ENCODE measurements at regions not wholly inside any gene's neighbourhood (a gene's known extent, or its start where the extent isn't known, plus 50 kb on each side); places are given as distances from the start of the nearest gene placed in this dataset.

DNA sequence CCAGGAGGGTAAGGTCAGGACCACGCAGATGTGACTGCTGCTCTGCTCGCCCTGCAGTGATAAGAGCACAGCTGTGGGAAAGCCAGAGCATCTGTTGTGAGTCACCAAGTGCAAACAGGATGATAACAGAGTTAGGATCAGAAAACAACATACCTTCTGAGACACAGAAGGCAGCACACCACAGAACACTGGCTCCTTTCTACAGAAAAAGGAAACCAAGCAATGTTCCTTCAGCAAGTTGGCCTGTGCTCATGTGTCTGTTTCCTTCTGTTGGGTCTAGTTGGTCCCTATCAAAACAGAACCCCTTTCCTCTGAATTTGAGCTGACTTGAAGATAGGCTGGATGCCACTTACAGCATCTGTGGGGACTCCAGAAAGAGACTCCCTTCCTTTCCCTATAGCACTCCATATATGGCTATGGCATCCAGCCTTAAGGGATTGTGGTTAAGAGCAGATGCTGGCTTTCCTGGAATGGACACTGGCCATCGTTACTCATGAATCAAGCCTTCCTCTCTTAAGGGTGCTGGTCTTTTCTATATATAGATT, 440.7 kb upstream of the THBS1 start:
- H3K9me3 ChIP-seq (ENCODE audit: control insufficient read depth in 2 of 2, insufficient read depth in 1 of 2, low read depth in 1 of 2, low read length in 1 of 2): no peaks in the 10 kb centered on the region
- H3K27me3 ChIP-seq (ENCODE audit: control insufficient read depth in 3 of 3, insufficient read depth in 3 of 3, low read length in 3 of 3): no peaks in the 10 kb centered on the region
- FAIRE-seq (no peak), DNase-seq (peak in 1 of 2 donors; percentile 8)
- no peaks in the 10 kb centered on the region for H3K4me1 ChIP-seq (ENCODE audit: control insufficient read depth in 3 of 3, insufficient read depth in 2 of 3, low read depth in 1 of 3, low read length in 2 of 3)
- 32 to 42% (median 41%) methylated on average over 3 of the region's 3 CpGs for WGBS, 3 donors
- peak overlapping the region in 1 of 3 donors; percentile 17 for H3K27ac ChIP-seq (ENCODE audit: low read depth in 1 of 3, low read length in 2 of 3)
- H3K4me3 ChIP-seq (ENCODE audit: low read depth in 1 of 3, low read length in 3 of 3): no peak overlapping the region
- no peaks in the 10 kb centered on the region for H3K36me3 ChIP-seq (ENCODE audit: control insufficient read depth in 3 of 3, insufficient read depth in 2 of 3, low read depth in 1 of 3, low read length in 3 of 3)

GRCh38 chr15:39142500-39142899, 438.4 kb upstream of the THBS1 start:
- Histone ChIP-seq H3K9me3 (ENCODE audit: control insufficient read depth in 2 of 2, insufficient read depth in 1 of 2, low read depth in 1 of 2, low read length in 1 of 2) (no peaks in the 10 kb centered on the region), H3K36me3 (ENCODE audit: control insufficient read depth in 3 of 3, insufficient read depth in 2 of 3, low read depth in 1 of 3, low read length in 3 of 3) (no peaks in the 10 kb centered on the region), H3K27me3 (ENCODE audit: control insufficient read depth in 3 of 3, insufficient read depth in 3 of 3, low read length in 3 of 3) (no peaks in the 10 kb centered on the region), H3K4me1 (ENCODE audit: control insufficient read depth in 3 of 3, insufficient read depth in 2 of 3, low read depth in 1 of 3, low read length in 2 of 3) (no peaks in the 10 kb centered on the region), H3K4me3 (ENCODE audit: low read depth in 1 of 3, low read length in 3 of 3) (no peak overlapping the region), H3K27ac (ENCODE audit: low read depth in 1 of 3, low read length in 2 of 3) (no peak overlapping the region)
- no peak for DNase-seq
- FAIRE-seq: no peak

GRCh38 chr15:39143479-39143878, 437.4 kb upstream of the THBS1 start:
- WGBS, 3 donors: 89 to 94% (median 94%) methylated on average over 5 of the region's 5 CpGs
- H3K4me1 ChIP-seq (ENCODE audit: control insufficient read depth in 3 of 3, insufficient read depth in 2 of 3, low read depth in 1 of 3, low read length in 2 of 3): no peaks in the 10 kb centered on the region

DNA sequence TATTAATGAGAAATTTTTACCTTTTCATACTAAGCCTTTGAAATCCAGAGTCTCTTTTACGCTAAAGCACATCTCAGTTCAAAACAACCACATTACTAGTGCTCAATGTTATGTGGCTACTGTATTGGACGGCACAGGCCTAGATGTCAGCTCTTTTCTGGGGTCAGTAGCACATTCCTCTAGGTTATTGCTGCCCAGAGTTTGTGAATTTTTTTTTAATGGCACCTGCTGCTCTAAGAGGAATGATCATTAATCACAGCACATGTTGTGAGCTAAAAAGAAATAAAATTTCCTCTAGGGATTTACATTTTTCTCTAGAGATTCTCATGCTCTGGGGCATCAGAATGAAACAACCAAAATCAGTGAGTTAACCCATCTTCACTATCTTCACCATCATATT, 436.8 kb upstream of the THBS1 start:
- 92 to 96% (median 92%) methylated on average over 2 of the region's 2 CpGs for WGBS, 3 donors
- no peak overlapping the region for H3K4me3 ChIP-seq (ENCODE audit: low read depth in 1 of 3, low read length in 3 of 3)
- no peaks in the 10 kb centered on the region for H3K9me3 ChIP-seq (ENCODE audit: control insufficient read depth in 2 of 2, insufficient read depth in 1 of 2, low read depth in 1 of 2, low read length in 1 of 2)
- FAIRE-seq: no peak
- H3K4me1 ChIP-seq (ENCODE audit: control insufficient read depth in 3 of 3, insufficient read depth in 2 of 3, low read depth in 1 of 3, low read length in 2 of 3): no peaks in the 10 kb centered on the region
- H3K36me3 ChIP-seq (ENCODE audit: control insufficient read depth in 3 of 3, insufficient read depth in 2 of 3, low read depth in 1 of 3, low read length in 3 of 3): no peaks in the 10 kb centered on the region
- DNase-seq: no peak
- H3K27ac ChIP-seq (ENCODE audit: low read depth in 1 of 3, low read length in 2 of 3): no peak overlapping the region
- H3K27me3 ChIP-seq (ENCODE audit: control insufficient read depth in 3 of 3, insufficient read depth in 3 of 3, low read length in 3 of 3): no peaks in the 10 kb centered on the region

More at GRCh38 chr15:39143479-39143878, 437.4 kb upstream of the THBS1 start:
- FAIRE-seq (no peak), DNase-seq (no peak)
- Histone ChIP-seq H3K36me3 (ENCODE audit: control insufficient read depth in 3 of 3, insufficient read depth in 2 of 3, low read depth in 1 of 3, low read length in 3 of 3) (no peaks in the 10 kb centered on the region), H3K9me3 (ENCODE audit: control insufficient read depth in 2 of 2, insufficient read depth in 1 of 2, low read depth in 1 of 2, low read length in 1 of 2) (no peaks in the 10 kb centered on the region), H3K27me3 (ENCODE audit: control insufficient read depth in 3 of 3, insufficient read depth in 3 of 3, low read length in 3 of 3) (no peaks in the 10 kb centered on the region), H3K4me3 (ENCODE audit: low read depth in 1 of 3, low read length in 3 of 3) (no peak overlapping the region), H3K27ac (ENCODE audit: low read depth in 1 of 3, low read length in 2 of 3) (no peak overlapping the region)

- H3K4me3 ChIP-seq (ENCODE audit: low read depth in 1 of 3, low read length in 3 of 3): no peak overlapping the region
- H3K4me1 ChIP-seq (ENCODE audit: control insufficient read depth in 3 of 3, insufficient read depth in 2 of 3, low read depth in 1 of 3, low read length in 2 of 3): no peaks in the 10 kb centered on the region
- FAIRE-seq (no peak), DNase-seq (no peak)
- H3K36me3 ChIP-seq (ENCODE audit: control insufficient read depth in 3 of 3, insufficient read depth in 2 of 3, low read depth in 1 of 3, low read length in 3 of 3): no peaks in the 10 kb centered on the region
- no peaks in the 10 kb centered on the region for H3K27me3 ChIP-seq (ENCODE audit: control insufficient read depth in 3 of 3, insufficient read depth in 3 of 3, low read length in 3 of 3)
- no peak overlapping the region for H3K27ac ChIP-seq (ENCODE audit: low read depth in 1 of 3, low read length in 2 of 3)
- 67 to 96% (median 90%) methylated on average over 2 of the region's 2 CpGs for WGBS, 3 donors
- no peaks in the 10 kb centered on the region for H3K9me3 ChIP-seq (ENCODE audit: control insufficient read depth in 2 of 2, insufficient read depth in 1 of 2, low read depth in 1 of 2, low read length in 1 of 2)
Observed at GRCh38 chr15:39144613-39145499, 436.0 kb upstream of the THBS1 start.

DNA sequence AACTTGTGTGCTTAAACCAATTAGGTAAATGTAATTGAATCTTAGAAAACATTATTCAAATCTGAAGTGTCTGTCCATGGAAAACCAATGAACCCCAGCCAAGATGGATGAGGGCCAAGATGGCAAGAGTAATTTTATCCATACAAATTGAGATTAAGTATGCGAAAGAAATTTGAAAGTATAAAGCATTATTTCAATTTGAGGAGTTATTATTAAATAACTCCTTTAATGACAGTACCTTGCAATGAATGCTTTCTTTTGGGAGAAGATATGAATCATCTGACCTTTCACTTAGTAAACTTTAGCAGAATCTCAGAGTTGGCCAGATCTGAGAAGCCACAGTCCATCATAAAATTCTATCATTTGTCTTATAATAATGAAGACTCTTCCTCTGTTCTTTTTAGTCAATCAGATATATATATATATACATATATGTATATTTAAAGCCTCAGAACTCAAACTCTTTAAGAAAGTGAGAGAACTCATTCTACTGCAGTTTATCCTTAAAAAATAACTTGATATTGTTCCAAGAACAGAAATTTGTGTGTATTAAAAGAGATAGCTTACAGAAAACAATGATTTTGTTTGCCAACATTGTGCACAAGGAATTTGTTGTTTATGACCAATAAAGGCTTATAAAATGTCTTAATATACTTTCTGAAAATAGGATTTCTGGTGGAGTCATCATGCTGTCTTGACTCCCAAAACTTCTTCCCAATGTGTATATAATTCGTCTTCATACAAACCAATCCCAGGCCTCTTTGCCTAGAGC, 434.8 kb upstream of the THBS1 start:
- Histone ChIP-seq H3K27ac (ENCODE audit: low read depth in 1 of 3, low read length in 2 of 3) (no peak overlapping the region), H3K4me3 (ENCODE audit: low read depth in 1 of 3, low read length in 3 of 3) (no peak overlapping the region), H3K4me1 (ENCODE audit: control insufficient read depth in 3 of 3, insufficient read depth in 2 of 3, low read depth in 1 of 3, low read length in 2 of 3) (no peaks in the 10 kb centered on the region), H3K27me3 (ENCODE audit: control insufficient read depth in 3 of 3, insufficient read depth in 3 of 3, low read length in 3 of 3) (no peaks in the 10 kb centered on the region), H3K36me3 (ENCODE audit: control insufficient read depth in 3 of 3, insufficient read depth in 2 of 3, low read depth in 1 of 3, low read length in 3 of 3) (no peaks in the 10 kb centered on the region), H3K9me3 (ENCODE audit: control insufficient read depth in 2 of 2, insufficient read depth in 1 of 2, low read depth in 1 of 2, low read length in 1 of 2) (no peaks in the 10 kb centered on the region)
- DNase-seq (no peak), FAIRE-seq (no peak)
- 87 to 98% (median 89%) methylated on average over 2 of the region's 2 CpGs for WGBS, 3 donors

DNA sequence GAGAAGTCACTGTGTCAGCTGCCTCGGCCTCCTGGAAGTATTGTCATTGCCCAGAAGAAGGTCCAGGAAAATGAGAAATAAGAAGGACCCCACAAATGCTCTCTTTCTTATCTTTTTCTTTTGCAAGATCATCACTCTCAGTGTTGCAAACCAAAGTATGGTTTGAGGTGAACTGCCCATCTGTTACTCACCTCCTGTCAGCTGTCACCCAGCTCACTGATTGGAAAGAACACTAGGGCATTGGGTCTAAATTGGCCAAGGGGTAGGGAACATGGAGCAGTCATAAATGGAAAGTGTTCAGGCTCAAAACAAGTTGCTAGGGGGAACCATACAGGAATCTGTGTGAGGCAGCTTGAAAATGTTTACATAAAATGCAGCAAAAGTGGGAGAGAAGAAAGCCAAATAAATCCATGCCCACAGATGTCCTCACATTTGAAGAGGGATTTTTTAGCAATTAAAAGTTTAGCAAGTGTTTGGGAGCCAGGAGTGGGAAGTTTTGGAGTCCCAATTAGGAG, 431.2 kb upstream of the THBS1 start:
- H3K27ac ChIP-seq (ENCODE audit: low read depth in 1 of 3, low read length in 2 of 3): no peak overlapping the region
- H3K36me3 ChIP-seq (ENCODE audit: control insufficient read depth in 3 of 3, insufficient read depth in 2 of 3, low read depth in 1 of 3, low read length in 3 of 3): no peaks in the 10 kb centered on the region
- DNase-seq: no peak
- WGBS, 3 donors: 90 to 94% (median 91%) methylated on average over 1 of the region's 1 CpG
- no peaks in the 10 kb centered on the region for H3K9me3 ChIP-seq (ENCODE audit: control insufficient read depth in 2 of 2, insufficient read depth in 1 of 2, low read depth in 1 of 2, low read length in 1 of 2)
- H3K4me1 ChIP-seq (ENCODE audit: control insufficient read depth in 3 of 3, insufficient read depth in 2 of 3, low read depth in 1 of 3, low read length in 2 of 3): peaks cover 0 to 4% (median 3%) of the 10 kb centered on the region in 3 donors
- FAIRE-seq: no peak
- H3K27me3 ChIP-seq (ENCODE audit: control insufficient read depth in 3 of 3, insufficient read depth in 3 of 3, low read length in 3 of 3): no peaks in the 10 kb centered on the region
- H3K4me3 ChIP-seq (ENCODE audit: low read depth in 1 of 3, low read length in 3 of 3): no peak overlapping the region

DNA sequence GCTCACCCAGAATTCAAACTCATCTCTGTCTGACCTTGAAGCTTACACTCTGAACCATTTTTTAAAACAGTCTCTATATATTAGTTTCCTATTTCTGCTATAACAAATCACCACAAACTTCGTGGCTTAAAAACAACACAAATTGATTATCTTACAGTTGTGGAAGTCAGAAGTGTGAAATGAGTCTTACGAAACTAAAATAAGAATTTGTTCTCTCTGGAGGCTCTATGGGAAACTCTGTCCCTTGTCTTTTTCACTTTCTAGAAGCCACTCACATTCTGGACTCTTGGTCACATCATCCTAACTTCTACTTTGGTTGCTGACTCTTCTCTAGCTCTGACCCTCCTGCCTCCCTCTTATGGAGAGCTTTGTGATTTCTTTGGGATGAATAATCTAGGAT, 429.3 kb upstream of the THBS1 start:
- Histone ChIP-seq H3K27ac (ENCODE audit: low read depth in 1 of 3, low read length in 2 of 3) (no peak overlapping the region), H3K9me3 (ENCODE audit: control insufficient read depth in 2 of 2, insufficient read depth in 1 of 2, low read depth in 1 of 2, low read length in 1 of 2) (no peaks in the 10 kb centered on the region), H3K27me3 (ENCODE audit: control insufficient read depth in 3 of 3, insufficient read depth in 3 of 3, low read length in 3 of 3) (no peaks in the 10 kb centered on the region), H3K4me3 (ENCODE audit: low read depth in 1 of 3, low read length in 3 of 3) (no peak overlapping the region), H3K4me1 (ENCODE audit: control insufficient read depth in 3 of 3, insufficient read depth in 2 of 3, low read depth in 1 of 3, low read length in 2 of 3) (peaks cover 0 to 4% (median 3%) of the 10 kb centered on the region in 3 donors), H3K36me3 (ENCODE audit: control insufficient read depth in 3 of 3, insufficient read depth in 2 of 3, low read depth in 1 of 3, low read length in 3 of 3) (no peaks in the 10 kb centered on the region)
- no peak for FAIRE-seq
- no peak for DNase-seq
- WGBS, 3 donors: 77 to 82% (median 82%) methylated on average over 2 of the region's 2 CpGs

All from small intestine (tissue), 7 donors.